Stimulated activated CD8-positive, alpha-beta memory T cell treated with anti-CD3 and anti-CD28 coated beads, Interleukin-2, amount 100 ng/mL, for 1 hour (primary cell): ENCODE measurements at regions not wholly inside any gene's neighbourhood (a gene's known extent, or its start where the extent isn't known, plus 50 kb on each side); places are given as distances from the start of the nearest gene placed in this dataset.
"Not testable (repeated sequence)": the region's sequence is repeated elsewhere in the genome, so short reads cannot be mapped to it uniquely, and the experiment has no call there.

Experiments used
- DNase-seq, 2 donors: peaks; one replicate each; pipeline ENCODE4 v3.0.0-alpha.2; 2020; ENCODE audit warnings: low read depth in 2 of 2

DNA sequence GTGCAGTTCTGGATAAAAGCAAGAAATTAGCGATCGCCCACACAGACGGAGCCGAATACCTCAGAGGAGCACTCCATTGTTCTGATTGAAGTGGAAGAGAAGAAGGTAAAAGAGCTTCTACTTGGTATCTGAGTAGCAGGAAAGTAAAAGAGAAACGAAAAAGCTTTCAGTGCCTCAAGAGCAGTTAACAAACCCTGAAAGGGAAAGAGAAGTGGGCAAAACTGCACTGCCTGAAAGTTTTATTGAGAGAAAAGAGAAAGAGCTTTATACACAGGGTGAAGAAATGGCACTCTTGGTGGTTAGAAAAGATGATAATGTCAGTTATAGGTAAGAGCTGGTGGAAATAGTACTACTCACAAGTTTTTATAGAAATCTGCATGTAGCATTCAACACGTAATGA, 192.8 kb downstream of the CDCA7 start:
- DNase-seq, result no peak

DNA sequence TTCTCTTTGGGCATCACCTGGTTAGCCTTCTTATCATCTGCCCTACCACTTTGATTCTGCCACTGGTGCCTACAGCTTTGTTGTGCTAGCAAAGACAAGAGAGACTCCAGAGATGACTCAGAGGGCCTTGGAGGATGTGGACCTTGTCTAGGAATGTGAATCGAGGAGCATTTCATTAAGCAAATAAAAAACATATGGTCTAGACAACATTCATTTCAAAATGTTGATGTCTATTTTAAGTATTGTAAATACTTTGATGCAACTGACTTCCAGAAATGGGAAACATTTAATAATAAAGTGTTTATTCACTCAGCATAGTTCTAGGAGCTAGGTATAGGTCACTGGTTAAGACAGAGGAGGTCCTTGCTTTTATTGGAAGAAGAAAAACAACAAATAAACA, 195.5 kb downstream of the CDCA7 start:
- DNase-seq, result no peak

DNA sequence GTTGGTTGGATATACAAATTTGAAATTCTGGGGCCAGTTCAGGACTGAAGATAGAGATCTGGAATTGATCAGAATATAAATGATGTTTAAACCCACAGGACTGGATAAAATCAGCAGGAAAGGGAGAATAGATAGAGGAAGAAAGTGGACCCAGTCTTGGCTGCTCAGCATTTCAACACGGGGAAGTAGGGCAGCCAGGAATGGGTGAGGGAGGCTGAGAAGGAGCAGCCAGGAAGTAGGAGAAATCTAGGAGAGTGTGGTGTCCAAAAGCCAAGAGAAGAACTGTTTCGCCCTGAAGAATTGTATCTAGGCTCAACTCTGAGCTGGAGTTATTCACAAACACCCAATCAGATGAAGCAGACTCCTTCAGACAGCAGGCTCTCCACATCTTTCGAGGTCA, 197.9 kb downstream of the CDCA7 start:
- DNase-seq, result no peak

DNA sequence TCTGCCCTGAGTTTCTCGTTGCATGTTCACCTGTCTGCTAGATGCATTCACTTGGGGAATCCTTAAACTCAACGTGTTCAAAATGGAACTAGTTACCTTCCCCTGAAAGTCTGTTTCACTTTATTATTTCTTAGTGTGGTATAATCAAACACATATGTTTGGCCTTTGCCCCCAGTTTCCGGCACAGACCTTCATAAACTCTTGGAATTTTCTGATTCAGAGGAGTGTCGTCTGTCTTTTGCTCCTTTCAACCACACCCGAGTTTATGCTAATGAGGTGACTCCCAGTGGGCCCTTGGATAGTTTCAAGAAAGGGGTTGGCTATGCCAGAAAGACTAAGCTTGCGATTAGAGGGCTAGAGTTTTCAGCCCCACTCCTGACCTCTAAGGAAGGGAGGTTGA, 198.9 kb downstream of the CDCA7 start:
- no peak for DNase-seq

GRCh38 chr2:173555833-173556232, 201.2 kb downstream of the CDCA7 start:
- no peak for DNase-seq

DNA sequence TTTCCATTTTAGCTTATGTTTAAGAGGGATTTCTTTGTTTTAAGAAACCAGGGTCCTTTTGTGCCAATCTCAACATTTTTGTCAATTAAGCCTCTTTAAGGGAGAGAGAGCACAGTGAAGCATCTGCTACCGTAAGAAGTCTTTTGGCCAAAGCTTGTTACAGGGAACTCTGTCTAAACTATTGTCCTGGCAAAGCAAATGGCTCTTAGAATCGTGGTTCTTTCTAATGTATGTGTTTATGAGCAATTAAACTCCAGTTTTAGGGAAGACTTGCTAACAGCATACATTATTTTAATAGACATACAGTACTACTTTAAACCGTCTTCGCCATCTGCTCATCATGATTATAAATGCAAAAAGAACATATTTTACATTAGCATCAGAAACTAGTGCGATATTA, 202.1 kb downstream of the CDCA7 start:
- DNase-seq, result no peak

- no peak for DNase-seq
Measured at GRCh38 chr2:173557497-173557896, 202.8 kb downstream of the CDCA7 start.

GRCh38 chr2:173567493-173567892, 212.8 kb downstream of the CDCA7 start:
- DNase-seq, result no peak

GRCh38 chr2:173568054-173568453, 213.4 kb downstream of the CDCA7 start:
- no peak for DNase-seq

- no peak for DNase-seq
Measured at GRCh38 chr2:173571021-173571821, 216.5 kb downstream of the CDCA7 start.

DNA sequence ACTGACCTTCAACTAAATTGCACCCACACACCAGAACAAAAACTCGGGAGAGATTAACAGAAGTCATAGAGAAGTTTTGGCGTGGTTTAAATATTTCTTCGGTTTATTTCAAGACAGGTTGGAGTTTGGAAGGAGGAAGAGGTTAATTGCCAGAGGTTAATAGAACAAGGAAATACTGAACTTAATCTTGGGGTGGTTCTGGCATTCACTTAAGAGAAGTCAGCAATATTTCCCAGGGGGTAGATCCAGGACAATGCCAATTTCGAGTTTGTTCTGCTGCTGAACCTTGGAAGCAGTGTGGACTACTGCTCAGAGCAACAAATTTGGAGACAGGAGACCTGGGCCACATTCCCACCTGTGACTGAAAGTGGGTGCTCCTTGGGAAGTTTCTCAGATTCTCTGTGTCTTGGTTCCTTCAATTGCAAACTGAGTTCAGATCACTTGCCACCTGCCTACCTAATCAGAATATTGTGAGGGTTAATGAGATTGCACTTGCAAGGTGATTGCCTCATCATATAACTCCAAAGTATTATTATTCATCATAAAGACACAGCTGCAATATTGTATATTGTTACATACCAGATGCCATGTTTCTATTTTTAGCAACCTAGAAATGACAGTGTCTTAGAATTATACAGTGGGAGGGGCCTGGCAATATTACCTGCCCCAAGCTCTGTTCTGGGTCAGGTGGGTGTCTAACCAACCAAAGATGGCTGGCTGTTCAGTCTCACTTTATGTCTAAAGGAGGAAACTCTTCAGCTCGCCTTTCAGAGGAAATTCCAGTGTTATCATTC, 217.4 kb downstream of the CDCA7 start:
- no peak for DNase-seq

- DNase-seq, result no peak
Measured at GRCh38 chr2:173572848-173573247, 218.2 kb downstream of the CDCA7 start.

DNA sequence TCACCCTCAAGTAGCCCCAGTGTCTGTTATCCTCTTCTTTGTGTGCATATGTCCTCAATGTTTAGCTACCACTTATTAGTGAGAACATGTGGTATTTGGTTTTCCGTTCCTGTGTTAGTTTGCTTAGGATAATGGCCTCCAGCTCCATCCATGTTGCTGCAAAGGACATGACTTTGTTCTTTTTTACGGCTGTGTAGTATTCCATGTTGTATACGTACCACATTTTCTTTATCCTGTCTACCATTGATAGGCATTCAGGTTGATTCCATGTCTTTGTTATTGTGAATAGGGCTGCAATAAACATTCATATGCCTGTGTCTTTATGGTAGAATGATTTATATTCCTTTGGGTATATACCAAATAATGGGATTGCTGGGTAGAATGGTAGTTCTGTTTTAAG, 219.1 kb downstream of the CDCA7 start:
- DNase-seq, result not testable (repeated sequence)

DNA sequence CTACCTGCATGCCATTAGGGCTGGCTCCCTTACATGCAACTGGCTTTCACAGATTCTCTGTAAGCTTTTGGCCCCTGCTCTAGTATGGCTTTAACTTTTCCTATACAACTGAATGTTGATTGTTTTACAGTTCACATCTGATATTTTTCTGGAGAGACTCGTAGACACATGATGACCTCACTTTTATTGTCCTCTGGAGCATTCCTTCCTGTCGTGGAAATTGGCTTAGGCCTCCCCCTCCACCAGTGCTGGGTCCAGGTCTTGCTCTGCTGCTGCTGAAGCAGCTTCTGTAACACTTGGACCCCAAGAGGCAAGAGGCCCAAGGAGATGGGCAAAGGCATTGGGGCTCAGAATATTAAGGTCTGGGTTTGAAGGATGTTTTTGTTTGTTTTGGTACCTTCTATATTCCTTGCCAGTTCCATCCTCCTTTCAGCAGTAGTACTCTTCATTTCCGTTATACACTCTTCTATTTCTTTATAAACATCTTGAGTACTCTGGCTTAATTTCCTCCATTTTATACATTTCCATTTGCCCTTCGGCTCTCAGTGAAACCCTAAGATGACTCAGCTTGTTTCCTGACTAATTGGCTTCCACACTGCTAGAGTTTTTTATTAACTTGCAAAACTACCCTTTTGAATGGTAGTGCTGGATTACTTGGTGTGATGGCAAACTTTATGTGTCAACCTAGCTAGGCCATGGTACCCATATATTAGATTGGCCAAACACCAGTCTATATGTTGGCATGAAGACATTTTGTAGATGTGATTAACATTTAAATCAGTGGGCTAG, 219.8 kb downstream of the CDCA7 start:
- DNase-seq, result no peak

DNA sequence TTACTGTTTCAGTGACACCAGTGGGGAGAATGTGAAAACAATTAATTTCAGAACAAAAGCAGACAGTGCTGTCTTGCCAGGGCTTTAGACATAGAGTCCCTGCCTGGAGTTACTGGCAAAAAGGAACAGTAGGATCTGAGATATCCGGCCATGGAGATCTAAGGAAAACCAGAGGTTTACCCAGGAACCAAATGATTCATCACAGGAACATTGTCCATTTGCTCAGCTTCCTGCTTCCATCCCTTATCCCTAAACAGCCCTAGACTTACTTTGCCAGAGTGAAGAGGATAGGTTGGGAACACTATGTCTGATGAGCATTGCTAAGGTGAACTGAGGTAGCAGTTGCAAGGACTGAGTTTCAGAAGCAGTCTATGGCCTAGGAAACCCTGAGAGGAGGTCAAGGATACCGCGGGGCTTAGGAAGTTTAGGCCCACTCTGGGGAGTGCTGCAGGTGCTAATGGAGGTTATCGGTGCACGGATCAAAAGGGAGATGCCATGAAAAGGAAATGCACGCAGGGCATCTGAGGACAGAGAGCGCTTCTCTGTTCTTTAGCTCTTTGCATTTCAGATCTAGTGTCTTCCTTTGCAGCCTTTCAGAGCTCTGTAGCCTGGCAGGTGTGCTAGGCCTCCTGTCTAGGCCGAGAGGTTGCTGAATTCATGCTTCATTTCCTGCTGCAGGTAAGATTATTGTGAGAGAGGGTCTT, 223.9 kb downstream of the CDCA7 start:
- no peak for DNase-seq

- no peak for DNase-seq
Measured at GRCh38 chr2:173580351-173580750, 225.7 kb downstream of the CDCA7 start.

DNA sequence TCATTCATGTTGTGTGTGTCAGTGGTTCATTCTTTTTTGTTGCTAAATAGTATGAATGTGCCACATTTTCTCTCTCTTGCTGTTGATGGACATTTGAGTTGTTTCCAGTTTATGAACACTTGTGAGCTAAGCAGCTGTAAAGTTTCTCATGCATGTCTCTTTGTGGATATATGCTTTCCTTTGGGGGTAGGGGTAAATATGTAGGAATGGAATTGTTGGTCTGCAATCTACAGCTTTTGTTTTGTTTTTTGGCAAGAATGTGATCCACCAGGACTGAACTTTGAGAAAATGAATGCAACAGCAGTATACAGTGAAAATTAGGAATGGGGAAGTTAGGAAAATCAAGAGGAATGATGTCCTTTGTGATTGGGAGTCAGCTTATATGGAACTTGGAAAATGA, 226.3 kb downstream of the CDCA7 start:
- no peak for DNase-seq

GRCh38 chr2:173583196-173583595, 228.5 kb downstream of the CDCA7 start:
- DNase-seq, result no peak

DNA sequence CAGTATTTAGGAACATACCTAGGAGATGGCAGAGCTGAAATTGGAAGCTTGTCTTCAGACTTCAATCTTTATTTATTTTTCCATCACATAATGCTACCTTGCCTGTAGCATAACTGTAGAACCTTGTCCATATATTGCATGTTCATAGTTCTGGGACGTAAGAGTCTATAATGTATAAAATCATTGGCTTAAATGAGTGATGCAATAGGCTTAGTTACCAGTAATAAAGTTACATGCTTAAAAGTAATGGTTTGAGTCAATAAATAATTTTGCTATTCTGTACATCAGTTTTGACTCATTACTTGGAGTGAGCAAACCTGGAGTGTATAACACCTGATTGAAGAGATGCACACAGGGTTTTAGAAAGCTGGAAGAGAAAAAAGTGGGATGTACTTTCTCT, 229.3 kb downstream of the CDCA7 start:
- DNase-seq, result no peak

DNA sequence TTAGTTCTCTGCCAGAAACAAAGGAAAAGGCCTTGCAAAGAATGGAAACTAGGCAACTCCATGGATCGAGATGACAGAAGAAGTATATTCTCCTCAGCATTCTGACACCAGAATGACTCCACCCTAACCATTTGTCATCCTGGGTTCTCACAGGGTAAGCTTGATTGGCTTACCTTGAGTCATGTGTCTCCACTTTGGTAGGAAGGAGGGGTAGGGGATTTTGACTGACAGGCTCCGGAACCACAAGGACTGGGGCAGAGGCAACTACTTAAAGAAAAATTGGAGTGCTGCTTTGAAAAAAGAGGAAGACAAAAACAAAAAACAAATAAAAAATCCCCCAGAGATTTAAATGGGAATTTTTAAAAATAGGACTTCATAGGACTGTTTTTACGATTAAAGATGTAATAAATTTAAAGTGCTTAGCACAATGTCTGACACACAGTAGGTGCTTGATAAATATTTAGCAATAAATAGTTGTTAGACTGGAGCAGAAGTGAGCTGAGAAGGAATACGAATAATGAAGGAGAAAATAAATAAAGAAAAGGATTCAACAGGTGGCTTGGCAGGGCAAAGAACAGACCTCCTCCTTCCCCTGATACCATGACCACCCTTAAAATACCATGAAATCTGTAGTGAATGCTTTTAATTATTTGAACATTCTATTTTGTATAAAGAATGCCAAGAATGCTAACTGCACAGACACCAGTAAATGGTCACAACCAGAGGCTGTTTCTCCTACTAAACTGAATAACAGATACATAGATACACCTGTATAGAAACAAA, 230.2 kb downstream of the CDCA7 start:
- no peak for DNase-seq

DNA sequence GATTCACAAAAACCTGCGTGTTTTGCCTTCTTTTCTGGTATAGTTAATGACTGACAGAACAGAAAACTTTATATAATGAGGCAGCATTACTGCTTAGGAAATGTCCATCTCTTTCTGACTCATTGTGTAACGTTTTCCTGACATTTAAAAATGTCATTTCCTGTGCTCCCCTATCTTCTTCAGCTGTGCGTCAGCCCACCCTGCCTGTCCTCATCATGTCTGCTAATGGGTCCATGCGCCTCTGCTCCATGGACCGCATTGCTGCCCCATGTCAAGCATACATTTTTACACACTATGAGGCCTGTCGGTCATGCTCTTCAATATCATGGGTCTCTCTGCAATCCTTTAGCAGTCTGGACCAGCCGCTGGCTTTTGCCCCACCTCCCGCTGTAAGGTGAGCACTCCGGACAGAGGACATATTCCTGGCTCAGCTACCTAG, 234.3 kb downstream of the CDCA7 start:
- no peak for DNase-seq
